HCT116 (cell line): ENCODE measurements at regions not wholly inside any gene's neighbourhood (a gene's known extent, or its start where the extent isn't known, plus 50 kb on each side); places are given as distances from the start of the nearest gene placed in this dataset.
A peak's percentile ranks its signal among the peaks of the same experiment; 100 is the strongest.

Experiments used
- ATAC-seq: fragments of 200-7000 bp; cut with Tn5 transposase; 2 replicates; pipeline ENCODE4 v1.9.1; 2020; ENCODE audit warnings: mild to moderate bottlenecking, moderate library complexity
- BruUV-seq: library from RNA; stranded (reverse); fragments of 400-500 nt; replicated peaks from 2 replicates; lab custom pipeline; 2021; lab: Mats Ljungman, UMichigan
- CTCF ChIA-PET: fragments of 300-600 bp; sonication (Branson Sonifier 250); formaldehyde crosslinking; loops from one replicate; lab custom pipeline; 2021; ENCODE audit warnings: antibody characterized with exemption; lab: Charles Lee
- POLR2A ChIA-PET: fragments of 300-600, 350-600 bp; sonication (Branson Sonifier 250); formaldehyde crosslinking; loops from one replicate; lab custom pipeline; 2021; ENCODE audit warnings: antibody characterized with exemption; lab: Charles Lee
- RAD21 ChIA-PET, 2 experiments: fragments of 300-600 bp; sonication (Branson Sonifier 250); formaldehyde crosslinking; loops; one replicate each; lab custom pipeline; 2023; ENCODE audit warnings: low total read pairs in 2 of 2; ENCODE audit not compliant: uncharacterized antibody in 2 of 2, unreplicated experiment in 2 of 2, low non-redundant PET in 1 of 2; lab: Charles Lee
- DNase-seq: peaks from one replicate; pipeline ENCODE4 v3.0.0-alpha.2; 2010; ENCODE audit warnings: low read depth, low spot score
- H2AFZ ChIP-seq: fragments of 200-600 bp; shearing (Covaris generic), sonication (generic); 2 replicates; pipeline ENCODE4 v1.6.1; 2017; ENCODE audit warnings: low read depth, mixed run types, mixed read lengths, antibody characterized with exemption, low read length; ENCODE audit not compliant: poor library complexity, severe bottlenecking
- H3K27ac ChIP-seq: 2 replicates; pipeline ENCODE4 v1.5.1; 2012; ENCODE audit warnings: low read depth, low read length
- H3K27me3 ChIP-seq: fragments of 200-600 bp; sonication (generic); 2 replicates; pipeline ENCODE4 v1.6.1; 2016; ENCODE audit warnings: mixed run types, low read length, mixed read lengths; ENCODE audit not compliant: insufficient read depth
- H3K36me3 ChIP-seq, 2 experiments: fragments of 200-500 bp in 1 of 2; fragments of 200-600 bp in 1 of 2; sonication (Bioruptor generic) in 1 of 2; sonication (generic) in 1 of 2; 2 replicates each; pipeline versions ENCODE4 v1.5.1 to v1.6.1; 2014 to 2016; ENCODE audit warnings: low read length in 2 of 2, inconsistent platforms in 1 of 2, mixed read lengths in 1 of 2, mixed run types in 1 of 2; ENCODE audit not compliant: insufficient read depth in 2 of 2, control insufficient read depth in 1 of 2
- H3K4me1 ChIP-seq, 2 experiments: fragments of 200-600 bp in 1 of 2; sonication (generic) in 1 of 2; 2 replicates each; pipeline versions ENCODE4 v1.5.1 to v1.6.1; 2012 to 2017; ENCODE audit warnings: low read length in 2 of 2, inconsistent platforms in 1 of 2, mild to moderate bottlenecking in 1 of 2, mixed read lengths in 1 of 2, mixed run types in 1 of 2, moderate library complexity in 1 of 2; ENCODE audit not compliant: insufficient read depth in 2 of 2, control insufficient read depth in 1 of 2
- H3K4me2 ChIP-seq: fragments of 200-600 bp; sonication (generic); 2 replicates; pipeline ENCODE4 v1.6.1; 2017; ENCODE audit warnings: mixed run types, low read length, mixed read lengths
- H3K4me3 ChIP-seq, 2 experiments: fragments of 200-600 bp in 1 of 2; sonication (generic) in 1 of 2; replicated peaks in 1 of 2; 2 replicates each; pipeline ENCODE4 v1.5.1; 2011 to 2016; ENCODE audit warnings: low read length in 2 of 2, control low read depth in 1 of 2, low read depth in 1 of 2, mild to moderate bottlenecking in 1 of 2, mixed read lengths in 1 of 2, mixed run types in 1 of 2
- H3K79me2 ChIP-seq: fragments of 200-600 bp; sonication (generic); 2 replicates; pipeline ENCODE4 v1.6.1; 2017; ENCODE audit warnings: mild to moderate bottlenecking, mixed run types, low read length, moderate library complexity, mixed read lengths; ENCODE audit not compliant: insufficient read depth
- H3K9ac ChIP-seq: fragments of 200-600 bp; sonication (generic); 2 replicates; pipeline ENCODE4 v1.6.1; 2016; ENCODE audit warnings: low read length, mixed read lengths
- H3K9me2 ChIP-seq: fragments of 200-600 bp; sonication (generic), shearing (Covaris generic); 2 replicates; pipeline ENCODE4 v1.6.1; 2017; ENCODE audit warnings: mixed run types, mild to moderate bottlenecking, moderate library complexity; ENCODE audit not compliant: insufficient read depth
- H3K9me3 ChIP-seq, 2 experiments: fragments of 200-500 bp in 1 of 2; fragments of 200-600 bp in 1 of 2; sonication (Bioruptor generic) in 1 of 2; sonication (generic) in 1 of 2; 2 replicates each; pipeline ENCODE4 v1.6.1; 2014 to 2017; ENCODE audit warnings: low read length in 2 of 2, mixed read lengths in 2 of 2, inconsistent platforms in 1 of 2, low read depth in 1 of 2, mild to moderate bottlenecking in 1 of 2, mixed run types in 1 of 2, moderate library complexity in 1 of 2; ENCODE audit not compliant: control insufficient read depth in 1 of 2, insufficient read depth in 1 of 2
- H4K20me1 ChIP-seq: fragments of 200-600 bp; sonication (generic), shearing (Covaris generic); 2 replicates; pipeline ENCODE4 v1.6.1; 2017; ENCODE audit warnings: mixed run types, mild to moderate bottlenecking, moderate library complexity; ENCODE audit not compliant: insufficient read depth
- ATF3 ChIP-seq: IDR thresholded peaks from 2 replicates; pipeline ENCODE4 v1.6.1; 2012
- CBX3 ChIP-seq: IDR thresholded peaks from 2 replicates; pipeline ENCODE4 v1.6.1; 2012; ENCODE audit warnings: low read depth
- CEBPB ChIP-seq: IDR thresholded peaks from 2 replicates; pipeline ENCODE4 v1.6.1; 2012; ENCODE audit warnings: low read depth
- CTCF ChIP-seq, 3 experiments: fragments of 200-600 bp in 1 of 3; sonication (generic) in 1 of 3; IDR thresholded peaks in 2 of 3; conservative IDR thresholded peaks in 1 of 3; 2 replicates each; pipeline ENCODE4 v1.5.1; 2012 to 2017; ENCODE audit warnings: low read depth in 2 of 3, low read length in 2 of 3, antibody characterized with exemption in 1 of 3, borderline replicate concordance in 1 of 3, control low read depth in 1 of 3, mild to moderate bottlenecking in 1 of 3, mixed read lengths in 1 of 3, mixed run types in 1 of 3, moderate library complexity in 1 of 3; ENCODE audit not compliant: insufficient read depth in 1 of 3
- EGR1 ChIP-seq: IDR thresholded peaks from 2 replicates; pipeline ENCODE4 v1.6.1; 2012; ENCODE audit warnings: low read depth
- EZH2 ChIP-seq: fragments of 200-600 bp; sonication (generic); IDR thresholded peaks from 2 replicates; pipeline ENCODE4 v1.6.1; 2017; ENCODE audit warnings: antibody characterized with exemption, mixed run types
- JUND ChIP-seq: IDR thresholded peaks from 2 replicates; pipeline ENCODE4 v1.6.1; 2012
- POLR2A ChIP-seq: IDR thresholded peaks from 2 replicates; pipeline ENCODE4 v1.7.0; 2011; ENCODE audit warnings: borderline replicate concordance; ENCODE audit not compliant: insufficient read depth, insufficient read length; ENCODE audit errors: extremely low read depth
- POLR2AphosphoS5 ChIP-seq: IDR thresholded peaks from 2 replicates; pipeline ENCODE4 v1.6.1; 2011; ENCODE audit warnings: mild to moderate bottlenecking, low read depth, low read length, moderate library complexity
- REST ChIP-seq: IDR thresholded peaks from 2 replicates; pipeline ENCODE4 v1.6.1; 2012; ENCODE audit warnings: low read depth
- SIN3A ChIP-seq: IDR thresholded peaks from 2 replicates; pipeline ENCODE4 v1.6.1; 2012; ENCODE audit warnings: low read depth
- SRF ChIP-seq: IDR thresholded peaks from 2 replicates; pipeline ENCODE4 v1.6.1; 2012; ENCODE audit warnings: low read depth
- TCF7L2 ChIP-seq: IDR thresholded peaks from 2 replicates; pipeline ENCODE4 v1.7.0; 2011; ENCODE audit warnings: borderline replicate concordance, inconsistent platforms; ENCODE audit not compliant: insufficient read depth, insufficient read length; ENCODE audit errors: extremely low read depth
- ZFX ChIP-seq: fragments of 450-650 bp; IDR thresholded peaks from 2 replicates; pipeline ENCODE4 v1.6.1; 2017
- ZNF274 ChIP-seq: fragments of 200-500 bp; sonication (Bioruptor generic); IDR thresholded peaks from 2 replicates; pipeline ENCODE4 v1.6.1; 2014; ENCODE audit warnings: mild to moderate bottlenecking, low read depth, low read length, inconsistent platforms
- intact Hi-C: fragments of 100-400 bp; cut with micrococcal nuclease; formaldehyde crosslinking; loops from 2 replicates; pipeline ENCODE4 v1.10.0; 2022

GRCh38 chr13:48151363-48152161, 56.7 kb upstream of the MED4 start:
- H3K4me2 ChIP-seq, result no peak overlapping the region
- POLR2A ChIA-PET, result no interaction called here
- RAD21 ChIA-PET, result no interaction called here
- no peak overlapping the region for H3K4me3 ChIP-seq
- ATAC-seq (no peak), DNase-seq (no peak)
- H3K9ac ChIP-seq, result no peak overlapping the region
- peak overlapping the region; percentile 85 for H2AFZ ChIP-seq
- no peak for TF ChIP-seq CBX3
- TF ChIP-seq EGR1, result no peak
- TF ChIP-seq TCF7L2, result no peak
- no peak for TF ChIP-seq ZNF274
- TF ChIP-seq SRF, result no peak
- TF ChIP-seq ZFX, result no peak
- TF ChIP-seq REST, result no peak
- no peak for TF ChIP-seq JUND
- TF ChIP-seq CEBPB, result no peak
- TF ChIP-seq EZH2, result no peak
- TF ChIP-seq ATF3, result no peak
- TF ChIP-seq POLR2AphosphoS5, result no peak
- TF ChIP-seq POLR2A, result no peak
- no peak for TF ChIP-seq SIN3A
- no peak for TF ChIP-seq CTCF (IDR thresholded peaks at IDR 0.05 in 2 of 3, conservative IDR thresholded peaks at IDR 0.05 in 1 of 3; ENCODE audit: borderline replicate concordance in 1 of 3, insufficient read depth in 1 of 3, low read depth in 2 of 3, low read length in 2 of 3)
- BruUV-seq, result no TSS peak
- no peak overlapping the region for H3K27ac ChIP-seq
- CTCF ChIA-PET, result no interaction called here
- no peaks in the 10 kb centered on the region for H3K27me3 ChIP-seq
- H3K36me3 ChIP-seq, result no peaks in the 10 kb centered on the region
- peaks cover 18 to 23% of the 10 kb centered on the region in 2 experiments for H3K4me1 ChIP-seq
- no peaks in the 10 kb centered on the region for H3K9me2 ChIP-seq
- no peaks in the 10 kb centered on the region for H4K20me1 ChIP-seq
- intact Hi-C loops, result no loop called here
- no peaks in the 10 kb centered on the region for H3K9me3 ChIP-seq
- H3K79me2 ChIP-seq, result no peaks in the 10 kb centered on the region
